ENCODE measurements at regions not wholly inside any gene's neighbourhood (a gene's known extent, or its start where the extent isn't known, plus 50 kb on each side); places are given as distances from the start of the nearest gene placed in this dataset.
"Not testable (repeated sequence)": the region's sequence is repeated elsewhere in the genome, so short reads cannot be mapped to it uniquely, and the experiment has no call there.

GRCh38 chr9:38487418-38488155 lies 63.3 kb upstream of the IGFBPL1 start:
- TF ChIP-seq CEBPB (IDR thresholded peaks at IDR 0.05; ENCODE audit: borderline replicate concordance, low read depth, low read length); AFF4 (CRISPR knock-in tag; IDR thresholded peaks at IDR 0.05); CTCF (CRISPR knock-in tag; IDR thresholded peaks at IDR 0.05): not testable (repeated sequence)

All from HepG2 (cell line).